CD14-positive monocyte (primary cell): ENCODE measurements at regions not wholly inside any gene's neighbourhood (a gene's known extent, or its start where the extent isn't known, plus 50 kb on each side); places are given as distances from the start of the nearest gene placed in this dataset.

Experiments used
- DNase-seq, 3 donors: peaks; one replicate each; pipeline ENCODE4 v3.0.0-alpha.2; 2011 to 2022
- H2AFZ ChIP-seq: 2 replicates; pipeline ENCODE4 v1.6.0; 2012; ENCODE audit warnings: mild to moderate bottlenecking, low read depth, low read length, inconsistent platforms; ENCODE audit not compliant: insufficient read depth, poor library complexity, severe bottlenecking
- H3K27ac ChIP-seq, 2 donors: 1 replicate in 1 of 2; 2 replicates in 1 of 2; pipeline ENCODE4 v1.5.1; 2012 to 2013; ENCODE audit warnings: low read length in 2 of 2, control low read depth in 1 of 2, inconsistent platforms in 1 of 2, low read depth in 1 of 2, mild to moderate bottlenecking in 1 of 2
- H3K27me3 ChIP-seq, 2 donors: one replicate each; pipeline versions ENCODE4 v1.6.0 to v1.6.1; 2011 to 2013; ENCODE audit warnings: low read length in 2 of 2; ENCODE audit not compliant: control insufficient read depth in 2 of 2, insufficient read depth in 2 of 2
- H3K36me3 ChIP-seq, 2 donors: replicated peaks in 1 of 2; 1 replicate in 1 of 2; 2 replicates in 1 of 2; pipeline versions ENCODE4 v1.5.1 to v1.6.1; 2012 to 2013; ENCODE audit warnings: low read length in 2 of 2, control low read depth in 1 of 2, inconsistent platforms in 1 of 2, mild to moderate bottlenecking in 1 of 2; ENCODE audit not compliant: insufficient read depth in 2 of 2, control insufficient read depth in 1 of 2
- H3K4me1 ChIP-seq, 2 donors: 1 replicate in 1 of 2; 2 replicates in 1 of 2; pipeline versions ENCODE4 v1.5.1 to v1.6.1; 2012 to 2013; ENCODE audit warnings: low read length in 2 of 2, control low read depth in 1 of 2, inconsistent platforms in 1 of 2, mild to moderate bottlenecking in 1 of 2, moderate library complexity in 1 of 2; ENCODE audit not compliant: insufficient read depth in 2 of 2, control insufficient read depth in 1 of 2
- H3K4me2 ChIP-seq: replicated peaks from 2 replicates; pipeline ENCODE3; 2012; ENCODE audit warnings: low read length, moderate library complexity, mild to moderate bottlenecking; ENCODE audit not compliant: poor library complexity, severe bottlenecking; ENCODE audit errors: extremely low read depth
- H3K4me3 ChIP-seq, 3 experiments: fragments of 200-600 bp in 1 of 3; sonication (generic) in 1 of 3; replicated peaks in 1 of 3; 1 replicate in 2 of 3; 2 replicates in 1 of 3; pipeline ENCODE4 v1.5.1; 2011 to 2013; ENCODE audit warnings: low read length in 3 of 3, mild to moderate bottlenecking in 3 of 3, control low read depth in 2 of 3, low read depth in 2 of 3, inconsistent platforms in 1 of 3, moderate library complexity in 1 of 3
- H3K79me2 ChIP-seq: 2 replicates; pipeline ENCODE4 v1.6.0; 2012; ENCODE audit warnings: mild to moderate bottlenecking, control low read depth, inconsistent platforms, low read length, moderate library complexity; ENCODE audit not compliant: insufficient read depth
- H3K9ac ChIP-seq: 2 replicates; pipeline ENCODE4 v1.6.0; 2017; ENCODE audit warnings: low read length, mild to moderate bottlenecking; ENCODE audit not compliant: insufficient read depth, poor library complexity, severe bottlenecking
- H3K9me3 ChIP-seq, 2 donors: replicated peaks in 1 of 2; 1 replicate in 1 of 2; 2 replicates in 1 of 2; pipeline versions ENCODE4 v1.5.1 to v1.6.1; 2012 to 2013; ENCODE audit warnings: low read length in 2 of 2, control low read depth in 1 of 2; ENCODE audit not compliant: control insufficient read depth in 1 of 2, insufficient read depth in 1 of 2
- H4K20me1 ChIP-seq: 2 replicates; pipeline ENCODE4 v1.6.0; 2012; ENCODE audit warnings: mild to moderate bottlenecking, low read length, control low read depth, moderate library complexity; ENCODE audit not compliant: insufficient read depth
- H3K27ac Mint-ChIP-seq, 7 donors: one replicate each; pipeline ENCODE4 v1.8.0; 2020; ENCODE audit warnings: mild to moderate bottlenecking in 7 of 7, mixed read lengths in 7 of 7, moderate library complexity in 6 of 7, inconsistent platforms in 2 of 7
- H3K27me3 Mint-ChIP-seq, 3 donors: one replicate each; pipeline ENCODE4 v1.8.0; 2021 to 2022; ENCODE audit warnings: low read depth in 3 of 3, mild to moderate bottlenecking in 3 of 3, mixed read lengths in 3 of 3, moderate library complexity in 3 of 3, inconsistent platforms in 1 of 3
- H3K36me3 Mint-ChIP-seq, 2 donors: one replicate each; pipeline ENCODE4 v1.8.0; 2020; ENCODE audit warnings: mixed read lengths in 2 of 2, inconsistent platforms in 1 of 2, mild to moderate bottlenecking in 1 of 2
- H3K4me1 Mint-ChIP-seq: one replicate; pipeline ENCODE4 v1.8.0; 2020; ENCODE audit warnings: mild to moderate bottlenecking, mixed read lengths
- H3K4me3 Mint-ChIP-seq, 2 donors: one replicate each; pipeline ENCODE4 v1.8.0; 2020; ENCODE audit warnings: mild to moderate bottlenecking in 2 of 2, mixed read lengths in 2 of 2, moderate library complexity in 1 of 2
- H3K9me3 Mint-ChIP-seq, 7 donors: one replicate each; pipeline ENCODE4 v1.8.0; 2020 to 2022; ENCODE audit warnings: mixed read lengths in 7 of 7, mild to moderate bottlenecking in 6 of 7, moderate library complexity in 6 of 7, inconsistent platforms in 2 of 7
- CTCF ChIP-seq: fragments of 200-600 bp; IDR thresholded peaks from one replicate; pipeline ENCODE4 v1.8.0; 2022; ENCODE audit warnings: antibody characterized with exemption, mild to moderate bottlenecking
- WGBS: methylation state at CpG from one replicate; pipeline ENCODE4 v1.1.5; 2013; ENCODE audit warnings: missing lambda C conversion rate; ENCODE audit not compliant: insufficient coverage; 5-methylcytosine and 5-hydroxymethylcytosine counted together
- intact Hi-C, 2 donors: fragments of 100-400 bp; cut with micrococcal nuclease; formaldehyde crosslinking; loops; one replicate each; pipeline versions ENCODE4 v1.15.0 to v1.15.1; 2023

- TF ChIP-seq CTCF: no peak
- Histone ChIP-seq H3K9ac (no peak overlapping the region), H3K79me2 (no peaks in the 10 kb centered on the region), H2AFZ (no peak overlapping the region), H3K27me3 (no peaks in the 10 kb centered on the region), H3K4me3 (no peak overlapping the region), H3K4me1 (no peaks in the 10 kb centered on the region), H3K9me3 (no peaks in the 10 kb centered on the region), H3K36me3 (no peaks in the 10 kb centered on the region), H4K20me1 (no peaks in the 10 kb centered on the region), H3K27ac (no peak overlapping the region), H3K4me2 (no peak overlapping the region)
- Mint-ChIP-seq H3K27me3 (no peaks in the 10 kb centered on the region), H3K4me1 (no peaks in the 10 kb centered on the region), H3K27ac (no peak overlapping the region), H3K4me3 (no peak overlapping the region), H3K36me3 (no peaks in the 10 kb centered on the region), H3K9me3 (peaks cover 0 to 7% (median 0%) of the 10 kb centered on the region in 7 donors)
- WGBS: 50% methylated on average over 2 of the region's 3 CpGs
- DNase-seq: no peak
- intact Hi-C loops: no loop called here
Measured at GRCh38 chr7:114789871-114790311, 132.0 kb upstream of the MDFIC start.

GRCh38 chr7:114790521-114790920, 131.4 kb upstream of the MDFIC start:
- no CpG with 5 or more reads among the region's 1 CpG for WGBS
- H3K36me3 ChIP-seq: no peaks in the 10 kb centered on the region
- no peaks in the 10 kb centered on the region for H3K9me3 ChIP-seq
- H3K9ac ChIP-seq: no peak overlapping the region
- peaks cover 0 to 6% (median 0%) of the 10 kb centered on the region in 7 donors for H3K9me3 Mint-ChIP-seq
- H3K36me3 Mint-ChIP-seq: no peaks in the 10 kb centered on the region
- H3K4me2 ChIP-seq: no peak overlapping the region
- H2AFZ ChIP-seq: no peak overlapping the region
- no peaks in the 10 kb centered on the region for H3K4me1 ChIP-seq
- H3K79me2 ChIP-seq: no peaks in the 10 kb centered on the region
- no peak overlapping the region for H3K27ac Mint-ChIP-seq
- no peak overlapping the region for H3K27ac ChIP-seq
- no peak overlapping the region for H3K4me3 Mint-ChIP-seq
- no peak overlapping the region for H3K4me3 ChIP-seq
- no peaks in the 10 kb centered on the region for H4K20me1 ChIP-seq
- no peak for TF ChIP-seq CTCF
- no peak for DNase-seq
- no peaks in the 10 kb centered on the region for H3K4me1 Mint-ChIP-seq
- no peaks in the 10 kb centered on the region for H3K27me3 ChIP-seq
- intact Hi-C loops: no loop called here
- H3K27me3 Mint-ChIP-seq: peaks cover 0 to 1% (median 0%) of the 10 kb centered on the region in 3 donors
